Cardiac fibroblast (primary cell): ENCODE measurements at regions not wholly inside any gene's neighbourhood (a gene's known extent, or its start where the extent isn't known, plus 50 kb on each side); places are given as distances from the start of the nearest gene placed in this dataset.
A peak's percentile ranks its signal among the peaks of the same experiment; 100 is the strongest.

Experiments used
- DNase-seq, 2 donors: peaks; one replicate each; pipeline versions ENCODE4 v3.0.0 to v3.0.0-alpha.2; 2010; ENCODE audit warnings: low read depth in 2 of 2
- H3K4me3 ChIP-seq, 2 donors: replicated peaks in 1 of 2; 1 replicate in 1 of 2; 2 replicates in 1 of 2; pipeline ENCODE4 v1.5.1; 2011; ENCODE audit warnings: low read depth in 2 of 2, low read length in 2 of 2, mild to moderate bottlenecking in 2 of 2, moderate library complexity in 1 of 2
- CTCF ChIP-seq: IDR thresholded peaks from one replicate; pipeline ENCODE4 v1.5.1; 2011; ENCODE audit warnings: low read depth, mild to moderate bottlenecking, low read length, inconsistent platforms

- no peak overlapping the region for H3K4me3 ChIP-seq
- peak in 1 of 2 donors; percentile 28 for DNase-seq
- TF ChIP-seq CTCF: no peak
Measured at GRCh38 chr5:176151281-176151680, 86.9 kb upstream of the SIMC1 start.

GRCh38 chr5:176152191-176152929 lies 85.9 kb upstream of the SIMC1 start:
- no peak overlapping the region for H3K4me3 ChIP-seq
- TF ChIP-seq CTCF: no peak
- DNase-seq: no peak

GRCh38 chr5:176152930-176153311 lies 85.3 kb upstream of the SIMC1 start:
- TF ChIP-seq CTCF: no peak
- no peak for DNase-seq
- no peak overlapping the region for H3K4me3 ChIP-seq

- no peak for TF ChIP-seq CTCF
- peak; percentile 13 to 17 for DNase-seq
- H3K4me3 ChIP-seq: no peak overlapping the region
Measured at GRCh38 chr5:176153741-176154140, 84.5 kb upstream of the SIMC1 start.

- no peak for TF ChIP-seq CTCF
- no peak for DNase-seq
- no peak overlapping the region for H3K4me3 ChIP-seq
Measured at GRCh38 chr5:176154821-176155220, 83.4 kb upstream of the SIMC1 start.

GRCh38 chr5:176155922-176156359 lies 82.3 kb upstream of the SIMC1 start:
- peak in 1 of 2 donors; percentile 7 for DNase-seq
- TF ChIP-seq CTCF: no peak
- H3K4me3 ChIP-seq: no peak overlapping the region

- TF ChIP-seq CTCF: no peak
- H3K4me3 ChIP-seq: no peak overlapping the region
- peak; percentile 50 to 65 for DNase-seq
Measured at GRCh38 chr5:176157656-176158055, 80.6 kb upstream of the SIMC1 start.
